GM12878 (cell line): ENCODE measurements at regions not wholly inside any gene's neighbourhood (a gene's known extent, or its start where the extent isn't known, plus 50 kb on each side); places are given as distances from the start of the nearest gene placed in this dataset.
A peak's percentile ranks its signal among the peaks of the same experiment; 100 is the strongest.

ENCODE experiments used
- ATAC-seq: fragments of 200-7000 bp; cut with Tn5 transposase; 3 replicates; pipeline ENCODE4 v1.9.1; 2020; ENCODE audit warnings: mild to moderate bottlenecking, moderate library complexity
- BruUV-seq: library from RNA; stranded (reverse); fragments of 400-500 nt; replicated peaks from 2 replicates; lab custom pipeline; 2021; lab: Mats Ljungman, UMichigan
- CTCF ChIA-PET: fragments of 300-600 bp; sonication (Branson Sonifier 250); formaldehyde crosslinking; extraction: SDS; loops from one replicate; lab custom pipeline; 2021; ENCODE audit warnings: inconsistent platforms; lab: Yijun Ruan, JAX
- POLR2A ChIA-PET: fragments of 350-600 bp; formaldehyde crosslinking; extraction: SDS; loops from one replicate; lab custom pipeline; 2021; ENCODE audit warnings: inconsistent platforms; lab: Charles Lee
- RAD21 ChIA-PET: fragments of 300-600 bp; sonication (Branson Sonifier 250); formaldehyde crosslinking; loops from one replicate; lab custom pipeline; 2023; ENCODE audit warnings: antibody characterized with exemption; ENCODE audit not compliant: unreplicated experiment; lab: Charles Lee
- SMC1A ChIA-PET: fragments of 300-600 bp; sonication (Branson Sonifier 250); formaldehyde crosslinking; loops from one replicate; lab custom pipeline; 2023; ENCODE audit not compliant: unreplicated experiment, uncharacterized antibody; lab: Charles Lee
- DNase-seq: peaks from one replicate; pipeline ENCODE4 v3.0.0-alpha.2; 2011; ENCODE audit warnings: low read depth, low spot score
- FAIRE-seq: peaks from 3 replicates; lab custom pipeline; 2011; peaks lifted over from hg19 to GRCh38; lab: Jason Lieb, UNC
- H2AFZ ChIP-seq: 2 replicates; pipeline ENCODE4 v1.6.0; 2011; ENCODE audit warnings: low read depth, low read length, control low read depth; ENCODE audit not compliant: control insufficient read depth
- H3K27ac ChIP-seq: 2 replicates; pipeline ENCODE4 v1.5.1; 2011; ENCODE audit warnings: control low read depth; ENCODE audit not compliant: control insufficient read depth, insufficient read depth
- H3K27me3 ChIP-seq, 2 experiments: replicated peaks in 1 of 2; 2 replicates each; pipeline versions ENCODE4 v1.6.0 to v1.6.1; 2011; ENCODE audit warnings: low read length in 1 of 2; ENCODE audit not compliant: control insufficient read depth in 2 of 2, insufficient read depth in 2 of 2
- H3K36me3 ChIP-seq, 2 experiments: 2 replicates each; pipeline ENCODE4 v1.5.1; 2011; ENCODE audit warnings: low read length in 1 of 2; ENCODE audit not compliant: control insufficient read depth in 2 of 2, insufficient read depth in 2 of 2
- H3K4me1 ChIP-seq: 2 replicates; pipeline ENCODE4 v1.6.1; 2011; ENCODE audit warnings: mild to moderate bottlenecking, low read length, moderate library complexity, mixed read lengths; ENCODE audit not compliant: control insufficient read depth, insufficient read depth
- H3K4me2 ChIP-seq: 2 replicates; pipeline ENCODE4 v1.6.0; 2011; ENCODE audit warnings: control low read depth; ENCODE audit not compliant: control insufficient read depth, insufficient read depth
- H3K4me3 ChIP-seq: fragments of 200-600 bp; sonication (generic); 2 replicates; pipeline ENCODE4 v1.5.1; 2016
- H3K79me2 ChIP-seq: 2 replicates; pipeline ENCODE4 v1.6.0; 2011; ENCODE audit warnings: low read length; ENCODE audit not compliant: control insufficient read depth, insufficient read depth
- H3K9ac ChIP-seq: 2 replicates; pipeline ENCODE4 v1.8.0; 2011; ENCODE audit warnings: low read length, control low read depth, mixed read lengths; ENCODE audit not compliant: control insufficient read depth, insufficient read depth
- H3K9me3 ChIP-seq: replicated peaks from 3 replicates; pipeline ENCODE4 v1.5.1; 2011; ENCODE audit warnings: mild to moderate bottlenecking, low read length; ENCODE audit not compliant: control insufficient read depth, insufficient read depth
- H4K20me1 ChIP-seq: 2 replicates; pipeline ENCODE4 v1.6.0; 2011; ENCODE audit not compliant: control insufficient read depth, insufficient read depth
- CREB1 ChIP-seq: IDR thresholded peaks from 2 replicates; pipeline ENCODE4 v1.6.1; 2012; ENCODE audit warnings: low read depth, mild to moderate bottlenecking, inconsistent platforms
- CREM ChIP-seq: IDR thresholded peaks from 2 replicates; pipeline ENCODE4 v1.6.1; 2014; ENCODE audit warnings: antibody characterized with exemption, low read depth
- EED ChIP-seq: sonication (generic); IDR thresholded peaks from 2 replicates; pipeline ENCODE4 v1.6.1; 2016; ENCODE audit warnings: antibody characterized with exemption, low read depth
- ESRRA ChIP-seq: IDR thresholded peaks from 2 replicates; pipeline ENCODE4 v1.6.1; 2012; ENCODE audit warnings: mild to moderate bottlenecking, low read length, improper control_type of control experiment
- HDGF ChIP-seq: fragments of 450-650 bp; IDR thresholded peaks from 2 replicates; pipeline ENCODE4 v1.6.1; 2016; ENCODE audit warnings: antibody characterized with exemption
- RAD21 ChIP-seq: IDR thresholded peaks from 2 replicates; pipeline ENCODE4 v1.6.1; 2011; ENCODE audit warnings: mild to moderate bottlenecking, low read depth, low read length, moderate library complexity; ENCODE audit not compliant: insufficient read depth
- RB1 ChIP-seq: fragments of 450-650 bp; formaldehyde crosslinking; IDR thresholded peaks from 2 replicates; pipeline ENCODE4 v1.6.1; 2017; ENCODE audit warnings: mild to moderate bottlenecking, borderline replicate concordance
- SMARCA5 ChIP-seq: fragments of 450-650 bp; IDR thresholded peaks from 2 replicates; pipeline ENCODE4 v1.6.1; 2017; ENCODE audit warnings: mild to moderate bottlenecking
- SUZ12 ChIP-seq: fragments of 200-600 bp; sonication (generic); IDR thresholded peaks from one replicate; pipeline ENCODE4 v1.6.1; 2018; ENCODE audit warnings: antibody characterized with exemption, mild to moderate bottlenecking; ENCODE audit not compliant: unreplicated experiment
- ZNF274 ChIP-seq: IDR thresholded peaks from one replicate; pipeline ENCODE4 v1.8.0; 2011; ENCODE audit not compliant: insufficient read length, insufficient read depth
- WGBS: methylation state at CpG from one replicate; pipeline ENCODE4 v1.1.6; 2016; ENCODE audit warnings: low lambda C conversion rate; ENCODE audit not compliant: insufficient replicate concordance, insufficient coverage; ENCODE audit errors: missing lambda C conversion rate; 5-methylcytosine and 5-hydroxymethylcytosine counted together
- in situ Hi-C: fragments of 300-500 bp; cut with MboI; formaldehyde crosslinking; loops from 9 replicates; pipeline ENCODE4 v1.14.3; 2018; ENCODE audit warnings: mixed read lengths
- intact Hi-C: fragments of 100-400 bp; cut with micrococcal nuclease; formaldehyde crosslinking; loops from one replicate; pipeline ENCODE4 v1.14.2; 2022; ENCODE audit not compliant: unreplicated experiment
- TF ChIP-seq, protein P1 (sequence below): fragments of 450-650 bp; IDR thresholded peaks from 2 replicates; pipeline ENCODE4 v1.6.1; 2014; ENCODE audit warnings: mild to moderate bottlenecking
- TF ChIP-seq, protein P2 (sequence below): IDR thresholded peaks from 2 replicates; pipeline ENCODE4 v1.6.1; 2012; ENCODE audit warnings: mild to moderate bottlenecking, low read depth, low read length
- TF ChIP-seq, protein P3 (sequence below): IDR thresholded peaks from 2 replicates; pipeline ENCODE4 v1.6.1; 2011; ENCODE audit warnings: borderline replicate concordance, low read depth, mild to moderate bottlenecking, moderate library complexity, mixed read lengths, low read length; ENCODE audit not compliant: insufficient read depth; ENCODE audit errors: extremely low read length

DNA sequence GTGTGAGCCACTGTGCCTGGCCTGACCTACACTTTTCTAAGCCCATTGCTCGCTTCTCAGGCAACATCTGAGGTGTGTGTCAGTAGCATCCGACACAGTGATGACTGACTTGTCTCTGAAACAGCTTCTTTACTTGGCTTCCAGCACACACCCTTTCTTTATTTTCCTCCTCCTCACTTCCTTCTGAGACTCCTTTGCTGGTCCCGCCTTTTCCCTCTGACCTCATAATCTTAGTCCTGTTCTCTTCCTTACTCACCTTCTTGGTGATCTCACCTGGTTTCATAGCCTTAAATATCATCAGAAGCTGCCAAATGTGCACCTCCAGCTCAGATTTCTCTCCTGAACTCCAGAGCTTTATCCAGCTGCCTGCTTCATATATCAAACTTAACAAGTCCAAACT lies 66.6 kb upstream of the PELI1 start:
- SMC1A ChIA-PET, result interaction anchor here (1.4 to 6.9 kb wide), 5 partner anchors 13 to 117 kb away, joined by 3 to 52 read pairs (median 7); no protein-coding TSS in a partner anchor
- Histone ChIP-seq H3K27me3 (no peaks in the 10 kb centered on the region), H3K27ac (no peak overlapping the region), H3K36me3 (no peaks in the 10 kb centered on the region; a peak in 1 of 4 replicates), H3K79me2 (no peaks in the 10 kb centered on the region; the same call in 1 of the 2 replicates), H2AFZ (no peak overlapping the region), H3K9me3 (no peaks in the 10 kb centered on the region), H3K4me3 (no peak overlapping the region), H4K20me1 (no peaks in the 10 kb centered on the region), H3K9ac (no peak overlapping the region), H3K4me2 (no peak overlapping the region), H3K4me1 (peaks cover 53% of the 10 kb centered on the region)
- no TSS peak for BruUV-seq
- ATAC-seq, result no peak
- no peak for DNase-seq
- RAD21 ChIA-PET, result interaction anchor here (1.2 to 1.6 kb wide), 4 partner anchors 13 to 116 kb away, joined by 3 to 5 read pairs (median 4); no protein-coding TSS in a partner anchor
- in situ Hi-C loops, result no loop called here
- 90% methylated on average over 3 of the region's 3 CpGs for WGBS
- no peak for FAIRE-seq
- CTCF ChIA-PET, result interaction anchor here (0.6 to 1.5 kb wide), 3 partner anchors 85 to 112 kb away, joined by 3 to 4 read pairs (median 3); no protein-coding TSS in a partner anchor
- POLR2A ChIA-PET, result interaction anchor here (0.6 kb wide), 1 partner anchor 27 kb away, joined by 4 read pairs; no protein-coding TSS in a partner anchor
- no peak for TF ChIP-seq RB1
- TF ChIP-seq RAD21, result no peak
- TF ChIP-seq ZNF274, result no peak
- TF ChIP-seq ESRRA, result no peak
- 0 out of 2 replicates have a peak, but pooled peaks have one; percentile 66 for TF ChIP-seq EED
- TF ChIP-seq, protein P1, sequence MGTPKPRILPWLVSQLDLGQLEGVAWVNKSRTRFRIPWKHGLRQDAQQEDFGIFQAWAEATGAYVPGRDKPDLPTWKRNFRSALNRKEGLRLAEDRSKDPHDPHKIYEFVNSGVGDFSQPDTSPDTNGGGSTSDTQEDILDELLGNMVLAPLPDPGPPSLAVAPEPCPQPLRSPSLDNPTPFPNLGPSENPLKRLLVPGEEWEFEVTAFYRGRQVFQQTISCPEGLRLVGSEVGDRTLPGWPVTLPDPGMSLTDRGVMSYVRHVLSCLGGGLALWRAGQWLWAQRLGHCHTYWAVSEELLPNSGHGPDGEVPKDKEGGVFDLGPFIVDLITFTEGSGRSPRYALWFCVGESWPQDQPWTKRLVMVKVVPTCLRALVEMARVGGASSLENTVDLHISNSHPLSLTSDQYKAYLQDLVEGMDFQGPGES, result no peak
- 0 out of 2 replicates have a peak, but pooled peaks have one; percentile 34 for TF ChIP-seq CREM
- TF ChIP-seq SMARCA5, result no peak
- TF ChIP-seq SUZ12, result no peak
- TF ChIP-seq, protein P2, sequence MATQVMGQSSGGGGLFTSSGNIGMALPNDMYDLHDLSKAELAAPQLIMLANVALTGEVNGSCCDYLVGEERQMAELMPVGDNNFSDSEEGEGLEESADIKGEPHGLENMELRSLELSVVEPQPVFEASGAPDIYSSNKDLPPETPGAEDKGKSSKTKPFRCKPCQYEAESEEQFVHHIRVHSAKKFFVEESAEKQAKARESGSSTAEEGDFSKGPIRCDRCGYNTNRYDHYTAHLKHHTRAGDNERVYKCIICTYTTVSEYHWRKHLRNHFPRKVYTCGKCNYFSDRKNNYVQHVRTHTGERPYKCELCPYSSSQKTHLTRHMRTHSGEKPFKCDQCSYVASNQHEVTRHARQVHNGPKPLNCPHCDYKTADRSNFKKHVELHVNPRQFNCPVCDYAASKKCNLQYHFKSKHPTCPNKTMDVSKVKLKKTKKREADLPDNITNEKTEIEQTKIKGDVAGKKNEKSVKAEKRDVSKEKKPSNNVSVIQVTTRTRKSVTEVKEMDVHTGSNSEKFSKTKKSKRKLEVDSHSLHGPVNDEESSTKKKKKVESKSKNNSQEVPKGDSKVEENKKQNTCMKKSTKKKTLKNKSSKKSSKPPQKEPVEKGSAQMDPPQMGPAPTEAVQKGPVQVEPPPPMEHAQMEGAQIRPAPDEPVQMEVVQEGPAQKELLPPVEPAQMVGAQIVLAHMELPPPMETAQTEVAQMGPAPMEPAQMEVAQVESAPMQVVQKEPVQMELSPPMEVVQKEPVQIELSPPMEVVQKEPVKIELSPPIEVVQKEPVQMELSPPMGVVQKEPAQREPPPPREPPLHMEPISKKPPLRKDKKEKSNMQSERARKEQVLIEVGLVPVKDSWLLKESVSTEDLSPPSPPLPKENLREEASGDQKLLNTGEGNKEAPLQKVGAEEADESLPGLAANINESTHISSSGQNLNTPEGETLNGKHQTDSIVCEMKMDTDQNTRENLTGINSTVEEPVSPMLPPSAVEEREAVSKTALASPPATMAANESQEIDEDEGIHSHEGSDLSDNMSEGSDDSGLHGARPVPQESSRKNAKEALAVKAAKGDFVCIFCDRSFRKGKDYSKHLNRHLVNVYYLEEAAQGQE, result no peak
- no peak for TF ChIP-seq HDGF
- TF ChIP-seq, protein P3, sequence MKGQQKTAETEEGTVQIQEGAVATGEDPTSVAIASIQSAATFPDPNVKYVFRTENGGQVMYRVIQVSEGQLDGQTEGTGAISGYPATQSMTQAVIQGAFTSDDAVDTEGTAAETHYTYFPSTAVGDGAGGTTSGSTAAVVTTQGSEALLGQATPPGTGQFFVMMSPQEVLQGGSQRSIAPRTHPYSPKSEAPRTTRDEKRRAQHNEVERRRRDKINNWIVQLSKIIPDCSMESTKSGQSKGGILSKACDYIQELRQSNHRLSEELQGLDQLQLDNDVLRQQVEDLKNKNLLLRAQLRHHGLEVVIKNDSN, result no peak
- TF ChIP-seq CREB1, result 0 out of 2 replicates have a peak, but pooled peaks have one; percentile 22
- intact Hi-C loops, result no loop called here
